Ishikawa (cell line): ENCODE measurements at regions not wholly inside any gene's neighbourhood (a gene's known extent, or its start where the extent isn't known, plus 50 kb on each side); places are given as distances from the start of the nearest gene placed in this dataset.

Experiments used
- CEBPB ChIP-seq: IDR thresholded peaks from 2 replicates; pipeline ENCODE4 v1.6.1; 2012
- CREB1 ChIP-seq: IDR thresholded peaks from 2 replicates; pipeline ENCODE4 v1.6.1; 2012; ENCODE audit warnings: low read depth
- EP300 ChIP-seq: IDR thresholded peaks from 2 replicates; pipeline ENCODE4 v1.6.1; 2012; ENCODE audit warnings: borderline replicate concordance
- MAX ChIP-seq: IDR thresholded peaks from 2 replicates; pipeline ENCODE4 v1.6.1; 2012
- NFIC ChIP-seq: IDR thresholded peaks from 2 replicates; pipeline ENCODE4 v1.6.1; 2012
- RAD21 ChIP-seq: IDR thresholded peaks from 2 replicates; pipeline ENCODE4 v1.6.1; 2012; ENCODE audit warnings: low read depth
- TAF1 ChIP-seq: IDR thresholded peaks from 2 replicates; pipeline ENCODE4 v1.6.1; 2012; ENCODE audit warnings: low read depth, mild to moderate bottlenecking
- TCF12 ChIP-seq: IDR thresholded peaks from 2 replicates; pipeline ENCODE4 v1.6.1; 2012; ENCODE audit warnings: low read depth
- USF1 ChIP-seq: IDR thresholded peaks from 2 replicates; pipeline ENCODE4 v1.6.1; 2012
- YY1 ChIP-seq: IDR thresholded peaks from 2 replicates; pipeline ENCODE4 v1.6.1; 2012; ENCODE audit warnings: low read depth
- ZBTB7A ChIP-seq: IDR thresholded peaks from 2 replicates; pipeline ENCODE4 v1.6.1; 2012; ENCODE audit warnings: low read depth
- TF ChIP-seq, protein P1 (sequence below): IDR thresholded peaks from 2 replicates; pipeline ENCODE4 v1.6.1; 2012; ENCODE audit warnings: low read depth, mild to moderate bottlenecking

GRCh38 chr2:204332706-204333105 lies 212.6 kb upstream of the PARD3B start:
- TF ChIP-seq CREB1 = no peak
- TF ChIP-seq NFIC = no peak
- no peak for TF ChIP-seq USF1
- TF ChIP-seq TCF12 = no peak
- TF ChIP-seq RAD21 = no peak
- TF ChIP-seq YY1 = no peak
- TF ChIP-seq TAF1 = no peak
- TF ChIP-seq, protein P1, sequence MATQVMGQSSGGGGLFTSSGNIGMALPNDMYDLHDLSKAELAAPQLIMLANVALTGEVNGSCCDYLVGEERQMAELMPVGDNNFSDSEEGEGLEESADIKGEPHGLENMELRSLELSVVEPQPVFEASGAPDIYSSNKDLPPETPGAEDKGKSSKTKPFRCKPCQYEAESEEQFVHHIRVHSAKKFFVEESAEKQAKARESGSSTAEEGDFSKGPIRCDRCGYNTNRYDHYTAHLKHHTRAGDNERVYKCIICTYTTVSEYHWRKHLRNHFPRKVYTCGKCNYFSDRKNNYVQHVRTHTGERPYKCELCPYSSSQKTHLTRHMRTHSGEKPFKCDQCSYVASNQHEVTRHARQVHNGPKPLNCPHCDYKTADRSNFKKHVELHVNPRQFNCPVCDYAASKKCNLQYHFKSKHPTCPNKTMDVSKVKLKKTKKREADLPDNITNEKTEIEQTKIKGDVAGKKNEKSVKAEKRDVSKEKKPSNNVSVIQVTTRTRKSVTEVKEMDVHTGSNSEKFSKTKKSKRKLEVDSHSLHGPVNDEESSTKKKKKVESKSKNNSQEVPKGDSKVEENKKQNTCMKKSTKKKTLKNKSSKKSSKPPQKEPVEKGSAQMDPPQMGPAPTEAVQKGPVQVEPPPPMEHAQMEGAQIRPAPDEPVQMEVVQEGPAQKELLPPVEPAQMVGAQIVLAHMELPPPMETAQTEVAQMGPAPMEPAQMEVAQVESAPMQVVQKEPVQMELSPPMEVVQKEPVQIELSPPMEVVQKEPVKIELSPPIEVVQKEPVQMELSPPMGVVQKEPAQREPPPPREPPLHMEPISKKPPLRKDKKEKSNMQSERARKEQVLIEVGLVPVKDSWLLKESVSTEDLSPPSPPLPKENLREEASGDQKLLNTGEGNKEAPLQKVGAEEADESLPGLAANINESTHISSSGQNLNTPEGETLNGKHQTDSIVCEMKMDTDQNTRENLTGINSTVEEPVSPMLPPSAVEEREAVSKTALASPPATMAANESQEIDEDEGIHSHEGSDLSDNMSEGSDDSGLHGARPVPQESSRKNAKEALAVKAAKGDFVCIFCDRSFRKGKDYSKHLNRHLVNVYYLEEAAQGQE = no peak
- no peak for TF ChIP-seq MAX
- no peak for TF ChIP-seq EP300
- no peak for TF ChIP-seq CEBPB
- TF ChIP-seq ZBTB7A = no peak
